Liver (tissue), 3 donors: ENCODE measurements at regions not wholly inside any gene's neighbourhood (a gene's known extent, or its start where the extent isn't known, plus 50 kb on each side); places are given as distances from the start of the nearest gene placed in this dataset.

Experiments used
- ATF3 ChIP-seq: IDR thresholded peaks from 2 replicates; pipeline ENCODE4 v1.6.1; 2016; ENCODE audit warnings: antibody characterized with exemption
- CTCF ChIP-seq: fragments of 150-350 bp; IDR thresholded peaks from 2 replicates; pipeline ENCODE4 v1.5.1; 2017; ENCODE audit warnings: improper control_type of control experiment, low read depth, low read length; ENCODE audit not compliant: missing input control
- EGR1 ChIP-seq, 2 donors: IDR thresholded peaks; 2 replicates each; pipeline ENCODE4 v1.6.1; 2016 to 2018; ENCODE audit warnings: antibody characterized with exemption in 2 of 2, low read depth in 2 of 2
- FOXA1 ChIP-seq: IDR thresholded peaks from 2 replicates; pipeline ENCODE4 v1.6.1; 2016; ENCODE audit warnings: antibody characterized with exemption
- FOXA2 ChIP-seq: IDR thresholded peaks from 2 replicates; pipeline ENCODE4 v1.6.1; 2016; ENCODE audit warnings: antibody characterized with exemption
- GABPA ChIP-seq, 2 donors: IDR thresholded peaks in 1 of 2; conservative IDR thresholded peaks in 1 of 2; 2 replicates each; pipeline ENCODE4 v1.6.1; 2016; ENCODE audit warnings: antibody characterized with exemption in 2 of 2, mild to moderate bottlenecking in 1 of 2, moderate library complexity in 1 of 2
- JUND ChIP-seq, 2 donors: IDR thresholded peaks; 2 replicates each; pipeline ENCODE4 v1.6.1; 2016; ENCODE audit warnings: antibody characterized with exemption in 2 of 2
- MAX ChIP-seq: IDR thresholded peaks from 2 replicates; pipeline ENCODE4 v1.6.1; 2016; ENCODE audit warnings: antibody characterized with exemption
- RAD21 ChIP-seq, 2 donors: IDR thresholded peaks; 2 replicates each; pipeline ENCODE4 v1.6.1; 2016; ENCODE audit warnings: antibody characterized with exemption in 2 of 2, mild to moderate bottlenecking in 2 of 2
- REST ChIP-seq: IDR thresholded peaks from 2 replicates; pipeline ENCODE4 v1.6.1; 2016; ENCODE audit warnings: antibody characterized with exemption, mild to moderate bottlenecking
- RXRA ChIP-seq, 2 donors: IDR thresholded peaks; 2 replicates each; pipeline ENCODE4 v1.6.1; 2017 to 2018; ENCODE audit warnings: antibody characterized with exemption in 2 of 2, mild to moderate bottlenecking in 1 of 2
- SP1 ChIP-seq: IDR thresholded peaks from 2 replicates; pipeline ENCODE4 v1.6.1; 2018; ENCODE audit warnings: antibody characterized with exemption, mild to moderate bottlenecking
- TAF1 ChIP-seq: conservative IDR thresholded peaks from 2 replicates; pipeline ENCODE4 v1.6.1; 2016; ENCODE audit warnings: antibody characterized with exemption, mild to moderate bottlenecking
- YY1 ChIP-seq: IDR thresholded peaks from 2 replicates; pipeline ENCODE4 v1.6.1; 2016; ENCODE audit warnings: antibody characterized with exemption, mild to moderate bottlenecking
- donor health status: healthy.
- donor health status: healthy.

GRCh38 chr21:32216293-32216692, 62.6 kb downstream of the MIS18A start:
- TF ChIP-seq CTCF (no peak), ATF3 (no peak), REST (no peak), JUND (IDR thresholded peaks at IDR 0.05) (no peak), YY1 (no peak), GABPA (IDR thresholded peaks at IDR 0.05 in 1 of 2, conservative IDR thresholded peaks at IDR 0.05 in 1 of 2) (no peak), RAD21 (IDR thresholded peaks at IDR 0.05) (no peak), RXRA (IDR thresholded peaks at IDR 0.05) (no peak), FOXA1 (no peak), TAF1 (no peak), EGR1 (IDR thresholded peaks at IDR 0.05; ENCODE audit: low read depth in 2 of 2) (no peak), MAX (no peak), FOXA2 (no peak), SP1 (no peak)
